Hepatocyte (in vitro differentiated cells): ENCODE measurements at regions not wholly inside any gene's neighbourhood (a gene's known extent, or its start where the extent isn't known, plus 50 kb on each side); places are given as distances from the start of the nearest gene placed in this dataset.

Experiments
- EZH2phosphoT487 ChIP-seq: fragments of 200-600 bp; sonication (generic); IDR thresholded peaks from one replicate; pipeline ENCODE4 v1.6.1; 2018; ENCODE audit warnings: antibody characterized with exemption, mild to moderate bottlenecking, low read depth, moderate library complexity; ENCODE audit not compliant: unreplicated experiment, severe bottlenecking
- TF ChIP-seq, protein P1 (sequence below): fragments of 200-600 bp; sonication (generic); IDR thresholded peaks from 2 replicates; pipeline ENCODE4 v1.5.1; 2016; ENCODE audit warnings: antibody characterized with exemption, mild to moderate bottlenecking; ENCODE audit not compliant: poor library complexity

DNA sequence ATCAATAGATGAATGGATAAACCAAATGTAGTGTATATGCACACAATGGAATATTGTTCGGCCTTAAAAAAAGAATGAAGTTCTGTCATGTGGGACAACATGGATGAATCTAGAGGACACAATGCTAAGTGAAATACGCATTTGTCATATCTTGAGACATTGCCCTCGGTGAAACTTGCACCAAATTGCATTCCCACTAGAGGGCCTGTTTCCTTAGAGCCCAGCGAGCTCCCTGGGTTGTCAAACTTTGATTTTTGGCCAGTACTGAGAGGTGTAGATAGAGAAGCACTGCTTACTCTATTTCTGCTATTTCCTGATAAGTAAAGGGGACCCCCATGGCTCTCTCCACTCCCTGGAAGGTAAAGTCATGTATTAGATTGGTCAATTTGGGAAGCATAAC is 157.1 kb downstream of the GPAM start:
- TF ChIP-seq, protein P1, sequence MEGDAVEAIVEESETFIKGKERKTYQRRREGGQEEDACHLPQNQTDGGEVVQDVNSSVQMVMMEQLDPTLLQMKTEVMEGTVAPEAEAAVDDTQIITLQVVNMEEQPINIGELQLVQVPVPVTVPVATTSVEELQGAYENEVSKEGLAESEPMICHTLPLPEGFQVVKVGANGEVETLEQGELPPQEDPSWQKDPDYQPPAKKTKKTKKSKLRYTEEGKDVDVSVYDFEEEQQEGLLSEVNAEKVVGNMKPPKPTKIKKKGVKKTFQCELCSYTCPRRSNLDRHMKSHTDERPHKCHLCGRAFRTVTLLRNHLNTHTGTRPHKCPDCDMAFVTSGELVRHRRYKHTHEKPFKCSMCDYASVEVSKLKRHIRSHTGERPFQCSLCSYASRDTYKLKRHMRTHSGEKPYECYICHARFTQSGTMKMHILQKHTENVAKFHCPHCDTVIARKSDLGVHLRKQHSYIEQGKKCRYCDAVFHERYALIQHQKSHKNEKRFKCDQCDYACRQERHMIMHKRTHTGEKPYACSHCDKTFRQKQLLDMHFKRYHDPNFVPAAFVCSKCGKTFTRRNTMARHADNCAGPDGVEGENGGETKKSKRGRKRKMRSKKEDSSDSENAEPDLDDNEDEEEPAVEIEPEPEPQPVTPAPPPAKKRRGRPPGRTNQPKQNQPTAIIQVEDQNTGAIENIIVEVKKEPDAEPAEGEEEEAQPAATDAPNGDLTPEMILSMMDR = no peak
- no peak for TF ChIP-seq EZH2phosphoT487
